ENCODE measurements at regions not wholly inside any gene's neighbourhood (a gene's known extent, or its start where the extent isn't known, plus 50 kb on each side); places are given as distances from the start of the nearest gene placed in this dataset.

DNA sequence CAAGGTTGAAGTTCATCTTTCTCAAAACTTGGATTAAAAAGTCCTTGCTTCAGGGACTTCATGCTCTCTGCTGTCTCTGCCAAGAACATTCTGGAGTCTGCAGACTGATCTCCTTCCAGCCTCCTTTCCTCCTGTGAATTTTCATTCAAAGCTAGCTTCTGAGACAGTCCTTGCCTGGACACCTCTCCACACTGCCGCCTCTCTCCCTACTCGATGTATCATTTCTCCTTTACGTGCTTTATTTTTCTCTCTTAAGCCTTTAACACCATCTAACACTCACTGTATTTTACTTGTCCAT is 238.8 kb downstream of the COL4A1 start:
- TF ChIP-seq, protein P1, sequence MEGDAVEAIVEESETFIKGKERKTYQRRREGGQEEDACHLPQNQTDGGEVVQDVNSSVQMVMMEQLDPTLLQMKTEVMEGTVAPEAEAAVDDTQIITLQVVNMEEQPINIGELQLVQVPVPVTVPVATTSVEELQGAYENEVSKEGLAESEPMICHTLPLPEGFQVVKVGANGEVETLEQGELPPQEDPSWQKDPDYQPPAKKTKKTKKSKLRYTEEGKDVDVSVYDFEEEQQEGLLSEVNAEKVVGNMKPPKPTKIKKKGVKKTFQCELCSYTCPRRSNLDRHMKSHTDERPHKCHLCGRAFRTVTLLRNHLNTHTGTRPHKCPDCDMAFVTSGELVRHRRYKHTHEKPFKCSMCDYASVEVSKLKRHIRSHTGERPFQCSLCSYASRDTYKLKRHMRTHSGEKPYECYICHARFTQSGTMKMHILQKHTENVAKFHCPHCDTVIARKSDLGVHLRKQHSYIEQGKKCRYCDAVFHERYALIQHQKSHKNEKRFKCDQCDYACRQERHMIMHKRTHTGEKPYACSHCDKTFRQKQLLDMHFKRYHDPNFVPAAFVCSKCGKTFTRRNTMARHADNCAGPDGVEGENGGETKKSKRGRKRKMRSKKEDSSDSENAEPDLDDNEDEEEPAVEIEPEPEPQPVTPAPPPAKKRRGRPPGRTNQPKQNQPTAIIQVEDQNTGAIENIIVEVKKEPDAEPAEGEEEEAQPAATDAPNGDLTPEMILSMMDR (IDR thresholded peaks at IDR 0.05; ENCODE audit: control insufficient read depth, extremely low read depth, insufficient read depth) = no peak
- H3K4me3 ChIP-seq (ENCODE audit: low read depth, low read length) = no peak overlapping the region
- DNase-seq (ENCODE audit: low read depth) = no peak

DNA sequence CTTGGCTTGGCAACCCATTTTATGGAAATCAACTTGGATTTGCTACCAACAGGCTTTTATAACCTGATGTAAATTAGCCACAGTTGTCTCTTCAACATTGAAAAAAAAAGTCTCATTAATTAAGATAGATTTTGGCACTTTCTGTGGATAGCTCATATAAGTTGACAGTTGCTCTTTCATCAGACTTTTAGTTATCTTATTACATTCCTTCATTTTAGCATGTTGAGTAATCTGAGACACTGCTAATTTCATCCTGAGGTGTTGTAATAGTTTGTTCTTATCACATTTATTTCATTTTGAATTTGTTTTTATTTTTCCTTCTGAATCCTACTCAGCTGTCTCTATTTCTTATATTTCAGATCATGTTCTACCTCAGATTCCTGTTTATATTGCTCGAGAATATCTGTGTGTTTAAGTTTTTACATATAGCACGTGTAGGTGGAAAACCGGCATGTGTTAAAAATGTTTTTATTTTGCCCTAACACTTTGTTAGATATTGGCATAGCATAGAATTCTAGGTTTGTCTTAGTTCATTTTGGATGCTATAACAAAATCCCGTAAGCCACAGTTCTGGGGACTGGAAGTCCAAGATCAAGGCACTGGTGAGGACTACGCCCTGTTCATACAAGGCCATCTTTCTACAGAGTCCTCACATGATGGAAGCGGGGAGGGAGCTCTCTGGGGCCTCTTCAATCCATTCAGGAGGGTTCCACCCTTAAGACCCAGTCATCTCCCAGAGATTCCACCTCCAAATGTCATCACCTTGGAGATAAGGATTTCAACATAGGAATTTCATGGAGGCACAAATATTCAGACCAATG is 239.4 kb downstream of the COL4A1 start:
- H3K4me3 ChIP-seq (ENCODE audit: low read depth, low read length) = no peak overlapping the region
- TF ChIP-seq, protein P1 (IDR thresholded peaks at IDR 0.05; ENCODE audit: control insufficient read depth, extremely low read depth, insufficient read depth) = no peak
- no peak for DNase-seq (ENCODE audit: low read depth)

DNA sequence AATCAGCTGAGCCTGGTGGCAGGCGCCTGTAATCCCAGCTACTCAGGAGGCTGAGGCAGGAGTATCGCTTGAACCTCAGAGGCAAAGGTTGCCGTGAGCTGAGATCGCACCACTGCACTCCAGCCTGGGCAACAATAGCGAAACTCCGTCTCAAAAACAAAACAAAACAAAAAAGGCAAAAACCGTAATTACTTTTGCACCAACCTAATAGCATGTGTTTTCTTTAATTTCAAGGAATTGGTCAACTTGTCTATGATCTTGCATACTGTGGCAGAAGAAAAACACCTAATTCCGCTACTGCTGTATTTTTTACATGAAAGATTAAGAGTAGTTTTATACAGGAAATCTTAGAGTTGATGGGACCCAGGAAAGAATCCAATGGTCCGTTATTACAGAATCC is 241.2 kb downstream of the COL4A1 start:
- DNase-seq (ENCODE audit: low read depth) = no peak
- TF ChIP-seq, protein P1 (IDR thresholded peaks at IDR 0.05; ENCODE audit: control insufficient read depth, extremely low read depth, insufficient read depth) = no peak
- no peak overlapping the region for H3K4me3 ChIP-seq (ENCODE audit: low read depth, low read length)

DNA sequence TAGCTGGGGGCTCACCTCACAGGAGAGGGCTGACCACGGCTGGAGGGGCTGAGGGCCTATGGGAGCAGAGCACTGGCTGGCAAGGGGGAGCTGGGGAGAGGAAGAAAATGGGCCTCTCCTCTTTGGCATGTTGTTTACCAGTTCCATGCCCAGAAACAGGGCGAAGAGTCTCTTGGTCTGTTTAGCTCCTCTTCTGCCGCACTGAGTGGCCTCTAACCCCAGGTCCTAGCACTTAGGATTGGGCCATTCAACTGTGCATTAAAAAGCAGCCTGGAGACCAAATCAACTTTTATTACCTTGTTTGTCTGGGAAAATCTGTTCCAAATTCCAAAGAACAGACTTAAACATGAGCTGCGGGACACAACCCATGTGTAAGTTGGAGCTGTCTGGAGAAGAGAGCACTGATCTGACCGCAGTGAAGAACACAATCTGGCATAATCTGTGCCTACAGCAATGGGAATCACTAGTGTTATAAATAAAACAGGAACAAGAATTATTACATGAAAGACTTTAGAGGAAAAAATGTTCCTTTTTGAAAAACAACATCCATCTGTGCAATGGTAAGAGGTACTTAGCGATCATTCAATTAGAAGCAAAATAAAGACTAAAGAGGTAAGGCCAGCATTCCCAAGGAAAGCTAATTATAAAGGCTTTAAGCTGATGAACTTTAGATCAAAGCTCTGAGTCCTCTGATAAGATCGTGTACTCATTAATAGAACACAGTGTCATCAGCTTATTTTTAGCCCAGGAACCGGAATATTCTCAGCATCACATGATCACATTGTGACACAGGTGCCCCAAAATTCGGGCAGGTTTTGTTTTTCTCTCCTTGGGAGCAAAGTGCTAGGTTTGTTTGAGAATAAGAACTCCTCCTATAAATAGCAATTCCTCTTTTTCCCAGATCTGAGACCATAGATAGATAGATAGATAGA is 243.2 kb downstream of the COL4A1 start:
- TF ChIP-seq, protein P1 (IDR thresholded peaks at IDR 0.05; ENCODE audit: control insufficient read depth, extremely low read depth, insufficient read depth) = no peak
- H3K4me3 ChIP-seq (ENCODE audit: low read depth, low read length) = no peak overlapping the region
- no peak for DNase-seq (ENCODE audit: low read depth)

DNA sequence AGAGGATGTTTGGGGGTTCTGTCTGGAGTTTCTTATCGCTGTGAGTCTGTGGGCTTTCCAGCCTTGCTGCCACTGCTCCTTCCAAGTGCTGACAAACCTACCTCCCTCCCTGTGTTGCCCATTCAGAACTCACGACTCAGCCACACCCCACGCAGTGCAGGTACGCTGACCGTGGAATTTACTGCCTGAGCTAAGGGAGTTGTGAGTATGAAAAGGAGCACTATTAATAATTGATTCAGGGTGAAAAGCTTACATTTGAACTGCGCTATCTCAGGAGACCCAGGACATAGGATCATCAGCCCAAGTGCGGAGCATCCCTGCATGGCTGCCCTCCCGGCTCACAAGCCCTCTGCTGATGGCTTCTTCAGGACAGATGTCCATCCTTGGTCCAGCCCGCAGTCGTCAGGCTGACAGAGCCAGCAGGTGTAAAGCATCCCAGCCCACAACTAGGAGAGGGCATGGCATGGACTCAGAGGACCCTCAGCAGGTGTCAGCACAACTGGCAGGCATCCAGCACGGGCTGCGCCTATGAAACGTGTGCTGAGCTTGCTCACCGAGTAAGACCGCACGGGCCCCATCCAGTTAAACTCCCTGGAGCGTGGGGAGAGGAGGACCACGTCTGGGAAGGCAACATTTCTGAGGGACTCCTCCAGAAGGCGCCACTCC is 244.0 kb downstream of the COL4A1 start:
- TF ChIP-seq, protein P1 (IDR thresholded peaks at IDR 0.05; ENCODE audit: control insufficient read depth, extremely low read depth, insufficient read depth) = no peak
- no peak for DNase-seq (ENCODE audit: low read depth)
- no peak overlapping the region for H3K4me3 ChIP-seq (ENCODE audit: low read depth, low read length)

DNA sequence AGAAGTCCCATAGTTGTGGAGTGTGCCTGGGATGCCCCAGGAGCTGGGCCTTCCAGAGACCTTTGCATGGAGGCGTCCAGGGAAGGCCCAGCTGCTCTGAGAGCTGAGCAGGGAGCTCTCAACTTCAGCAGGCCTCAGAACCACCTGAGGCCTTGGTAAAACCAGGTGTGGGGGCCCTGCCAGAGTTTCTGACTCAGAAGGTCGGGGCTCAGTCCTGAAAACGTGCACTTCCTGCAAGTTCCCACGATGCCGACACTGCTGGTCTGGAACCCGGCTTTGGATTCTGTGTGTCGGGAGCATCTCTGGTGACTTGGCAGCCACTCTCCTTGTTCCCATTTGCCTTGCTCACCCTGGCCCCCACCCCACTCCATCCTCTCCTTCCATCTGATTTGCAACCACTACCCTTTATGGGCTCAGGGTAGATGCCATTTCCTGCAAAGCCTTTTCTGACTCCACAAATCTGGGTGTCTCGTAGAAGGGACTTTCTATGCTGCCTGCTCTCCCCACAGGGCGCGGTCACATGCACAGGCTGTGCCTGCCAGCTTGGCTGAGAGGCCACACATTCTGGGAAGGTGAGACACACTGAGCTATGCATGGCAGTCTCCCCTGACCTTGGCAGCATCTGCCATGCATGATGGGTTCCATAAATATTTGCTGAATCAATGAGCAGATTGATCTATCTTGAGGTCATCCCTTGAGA is 244.7 kb downstream of the COL4A1 start:
- TF ChIP-seq, protein P1 (IDR thresholded peaks at IDR 0.05; ENCODE audit: control insufficient read depth, extremely low read depth, insufficient read depth) = no peak
- DNase-seq (ENCODE audit: low read depth) = no peak
- no peak overlapping the region for H3K4me3 ChIP-seq (ENCODE audit: low read depth, low read length)
